Right hindlimb (tissue), 1 donor: ENCODE measurements at regions not wholly inside any gene's neighbourhood (a gene's known extent, or its start where the extent isn't known, plus 50 kb on each side); places are given as distances from the start of the nearest gene placed in this dataset.

ENCODE experiments used
- DNase-seq: peaks from one replicate; pipeline ENCODE4 v3.0.0-alpha.2; 2018

DNA sequence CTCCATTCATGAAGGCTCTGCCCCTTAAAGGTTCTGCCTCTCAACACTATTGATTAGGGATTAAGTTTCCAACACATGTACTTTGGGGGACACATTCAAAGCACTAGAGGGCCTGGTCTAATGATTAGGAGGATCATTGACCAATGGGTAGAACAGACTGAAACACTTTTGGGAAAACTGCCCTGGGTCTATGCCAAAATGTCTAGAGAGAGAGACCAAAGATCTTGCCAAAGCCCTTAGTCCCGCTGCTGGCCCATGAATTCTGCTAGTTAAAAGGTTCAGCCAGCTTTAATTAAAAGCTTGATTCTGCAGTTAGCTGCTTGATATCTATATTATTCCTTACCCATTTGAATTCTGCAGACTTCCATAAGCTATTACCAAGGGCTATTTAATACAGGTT, 613.2 kb downstream of the SLC4A3 start:
- DNase-seq: no peak

DNA sequence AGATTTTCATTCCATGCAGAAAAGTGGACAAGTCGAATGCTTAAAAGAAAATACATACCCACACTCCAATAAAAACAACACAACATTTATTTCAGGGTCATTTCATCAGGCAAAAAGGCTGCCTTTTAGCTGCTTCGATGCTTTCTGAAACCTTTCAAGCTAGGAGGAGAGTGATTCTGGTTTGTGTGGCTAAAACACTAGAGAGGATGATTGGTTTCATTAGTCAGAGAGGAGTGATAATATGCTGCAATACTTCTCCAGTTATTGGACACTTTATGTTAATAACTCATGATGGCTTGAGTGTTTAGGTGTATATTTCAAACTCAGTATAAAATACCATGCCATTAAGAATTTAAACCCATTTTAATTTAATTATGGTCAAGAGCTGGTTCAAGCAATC, 614.0 kb downstream of the SLC4A3 start:
- no peak for DNase-seq

DNA sequence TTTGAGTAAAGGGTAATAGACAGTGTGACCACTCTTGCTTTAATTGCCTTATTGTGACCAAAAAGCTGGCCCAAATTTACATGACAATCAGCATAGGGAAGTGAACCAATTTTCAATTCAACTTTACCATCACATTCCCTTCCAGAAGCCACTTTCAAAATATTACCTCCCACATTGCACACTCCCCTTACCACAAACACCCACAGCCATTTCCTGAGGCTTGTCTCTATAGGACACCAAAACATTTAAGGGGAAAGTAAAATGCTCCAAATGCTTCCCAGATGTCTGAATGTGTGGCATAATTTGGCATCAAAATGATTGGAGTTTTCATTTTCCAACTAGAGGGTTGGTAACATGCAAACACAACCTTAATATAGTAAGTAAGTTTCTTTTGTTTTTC, 616.1 kb downstream of the SLC4A3 start:
- no peak for DNase-seq

DNA sequence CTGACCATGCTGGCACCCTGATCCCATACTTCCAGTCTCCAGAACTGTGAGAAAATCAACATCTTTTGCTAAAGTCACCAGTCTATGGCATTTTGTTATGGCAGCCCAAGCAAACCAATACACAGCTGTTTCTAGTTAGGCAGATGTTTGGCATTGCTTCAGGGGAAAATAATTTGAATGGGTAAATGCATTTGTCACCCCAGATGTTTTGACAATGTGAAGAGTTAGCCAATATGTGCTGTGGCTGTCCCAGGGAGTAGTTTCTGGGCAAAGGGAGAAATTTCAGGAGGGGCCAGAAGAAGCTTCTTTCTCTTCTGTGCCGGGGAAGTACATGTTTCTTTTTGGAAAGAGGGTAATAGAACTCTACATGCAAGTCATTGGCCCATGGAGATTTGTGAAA, 619.0 kb downstream of the SLC4A3 start:
- DNase-seq: no peak

DNA sequence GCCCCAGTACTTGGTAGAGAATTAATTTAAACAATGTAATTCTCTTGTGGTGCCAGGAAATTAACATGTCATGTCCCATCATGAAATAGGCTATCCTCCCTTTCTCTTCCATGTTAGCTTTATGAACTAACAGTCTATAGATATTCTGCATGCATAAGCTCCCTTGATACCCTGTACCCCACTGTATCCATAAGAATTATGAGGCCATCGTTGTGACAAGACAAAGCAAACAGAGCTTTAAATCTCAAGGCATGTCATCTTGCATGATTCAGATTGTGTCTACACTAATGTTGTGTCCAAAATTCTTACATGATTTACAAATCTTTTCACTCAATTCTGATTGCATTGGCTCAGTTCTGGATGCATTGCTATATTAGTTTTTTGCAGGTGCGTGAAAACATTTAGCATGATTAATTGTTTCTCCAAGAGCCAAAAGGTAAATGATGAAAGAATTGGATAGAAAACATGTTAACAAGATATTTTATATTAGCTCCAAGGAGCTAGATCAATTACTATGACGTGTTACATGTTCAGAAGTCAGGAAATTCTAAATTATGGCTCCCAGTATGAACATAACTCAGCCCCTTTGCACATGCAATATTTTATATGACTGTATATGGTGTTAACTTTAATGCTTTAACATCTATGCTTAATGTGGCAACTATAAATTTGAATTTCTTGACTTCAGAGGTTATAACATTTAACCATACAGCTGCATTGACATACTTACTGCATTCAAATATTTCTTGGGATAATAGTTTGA, 620.3 kb downstream of the SLC4A3 start:
- no peak for DNase-seq

DNA sequence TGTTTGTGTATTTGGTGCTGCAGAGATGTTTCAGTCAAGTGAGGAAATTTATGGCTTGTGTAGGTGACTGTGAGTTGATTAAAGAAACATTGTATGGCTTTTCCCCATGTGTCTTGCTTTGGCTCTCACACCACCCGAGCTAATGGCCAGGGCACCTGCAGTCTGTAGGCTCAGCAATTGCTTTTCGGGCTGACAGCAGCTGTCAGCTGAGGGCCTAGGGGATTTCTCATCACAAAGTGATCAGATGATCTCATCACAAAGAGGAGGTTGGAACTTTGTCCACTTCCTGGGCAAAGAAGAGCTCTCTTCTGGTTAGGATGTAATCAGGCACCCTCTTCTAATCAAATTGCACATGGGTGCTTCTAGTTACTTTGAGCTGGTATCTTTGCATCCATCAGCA, 632.2 kb downstream of the SLC4A3 start:
- no peak for DNase-seq

DNA sequence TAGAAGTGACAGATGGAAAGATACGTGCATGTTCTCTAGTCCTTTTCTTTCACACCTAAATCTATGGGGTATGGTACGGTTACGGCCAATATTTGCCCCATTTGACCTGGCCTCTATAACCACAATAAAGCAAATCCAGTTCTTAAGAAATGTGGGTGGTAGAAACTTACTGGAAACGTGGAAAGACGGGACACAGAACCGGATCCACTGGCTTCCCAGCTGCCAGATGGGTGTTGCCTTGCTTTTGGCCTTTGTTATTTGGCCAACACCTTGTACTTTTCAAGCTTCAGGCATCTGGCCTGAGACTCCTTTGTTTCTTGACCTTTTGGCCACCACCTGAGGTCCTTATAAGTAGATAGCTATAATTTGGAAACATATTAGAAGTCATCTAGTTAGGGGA, 635.9 kb downstream of the SLC4A3 start:
- DNase-seq: no peak

DNA sequence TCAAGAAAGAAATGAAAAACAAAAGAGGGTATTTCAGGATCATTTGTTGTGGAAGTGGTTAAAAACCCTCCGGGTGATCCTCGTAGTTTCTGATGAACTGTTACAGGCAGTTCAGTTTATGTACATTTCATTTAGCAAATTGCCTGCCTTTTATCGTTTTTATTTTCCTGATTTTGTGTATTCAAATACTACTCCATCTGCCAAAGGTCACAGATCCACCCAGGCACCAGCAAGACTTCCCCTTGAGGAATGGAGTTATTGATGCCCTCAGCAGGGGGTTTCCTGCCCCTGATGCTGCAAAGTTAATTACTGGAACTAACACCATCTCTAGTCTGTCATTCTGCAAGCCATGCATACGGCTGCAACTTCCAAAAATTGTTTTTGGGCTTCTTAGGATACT, 641.9 kb downstream of the SLC4A3 start:
- no peak for DNase-seq

DNA sequence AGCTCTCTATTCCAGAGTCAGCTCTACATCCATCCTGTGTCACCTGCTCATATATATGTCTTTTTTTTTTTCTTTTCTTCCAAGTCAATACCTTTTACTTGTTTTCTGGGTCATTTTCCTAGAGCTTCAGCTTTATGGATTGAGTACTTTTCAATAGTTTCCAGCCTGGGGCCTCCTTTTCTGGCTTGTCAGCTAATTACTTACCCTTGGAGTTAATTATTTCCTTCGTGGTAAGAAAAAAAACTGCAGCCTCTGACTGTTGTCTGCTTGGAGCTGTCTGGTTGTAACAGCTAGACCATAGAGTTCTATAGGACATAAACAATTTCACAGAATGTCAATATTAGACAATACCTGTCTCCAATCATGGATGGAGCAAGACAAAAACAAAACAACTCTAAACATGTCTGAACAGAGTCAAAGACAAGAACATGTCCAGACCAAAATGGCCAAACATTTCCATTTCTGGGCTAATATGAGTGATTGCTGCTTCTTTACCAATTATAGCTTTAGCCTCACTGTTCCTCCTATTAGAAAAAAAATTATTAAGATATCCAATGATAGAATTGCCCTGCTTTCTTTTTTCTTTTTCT, 643.1 kb downstream of the SLC4A3 start:
- DNase-seq: no peak

DNA sequence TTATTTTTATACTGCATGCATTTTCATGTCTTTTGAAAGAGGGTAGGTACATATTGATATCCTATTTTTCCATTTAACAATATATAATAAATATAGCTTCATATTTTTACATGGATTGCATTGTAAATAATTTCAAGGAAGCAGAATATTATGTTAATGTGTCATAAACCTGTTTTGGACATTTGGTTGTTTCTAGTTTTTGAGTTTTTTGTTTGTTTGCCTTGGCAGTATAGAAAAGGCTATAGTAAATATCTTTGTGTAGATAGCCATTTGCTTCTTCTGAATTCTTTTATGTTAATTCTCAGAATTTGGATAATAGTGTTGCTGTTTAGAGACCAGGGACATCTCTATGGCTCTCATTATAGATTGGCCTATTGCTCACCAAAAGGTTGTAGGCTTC, 645.2 kb downstream of the SLC4A3 start:
- DNase-seq: no peak

DNA sequence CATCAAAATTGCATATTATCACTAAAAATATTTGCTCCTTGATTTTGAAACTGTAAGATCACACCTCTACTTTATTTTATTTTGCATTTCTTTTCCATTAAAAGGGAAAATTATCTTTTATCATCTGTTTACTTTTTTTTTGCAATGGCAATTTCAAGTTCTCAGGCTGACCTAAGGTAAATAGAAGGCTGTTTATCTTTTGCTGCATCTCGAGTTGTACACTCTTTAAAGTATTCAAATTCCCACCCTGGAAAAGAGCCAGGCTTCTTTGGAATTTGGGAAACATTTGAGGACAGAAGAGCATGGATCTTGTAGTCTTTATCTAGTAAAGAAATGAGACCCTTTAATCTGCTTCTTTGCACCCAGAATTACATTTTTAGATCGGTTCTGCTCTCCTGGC, 645.7 kb downstream of the SLC4A3 start:
- DNase-seq: no peak

DNA sequence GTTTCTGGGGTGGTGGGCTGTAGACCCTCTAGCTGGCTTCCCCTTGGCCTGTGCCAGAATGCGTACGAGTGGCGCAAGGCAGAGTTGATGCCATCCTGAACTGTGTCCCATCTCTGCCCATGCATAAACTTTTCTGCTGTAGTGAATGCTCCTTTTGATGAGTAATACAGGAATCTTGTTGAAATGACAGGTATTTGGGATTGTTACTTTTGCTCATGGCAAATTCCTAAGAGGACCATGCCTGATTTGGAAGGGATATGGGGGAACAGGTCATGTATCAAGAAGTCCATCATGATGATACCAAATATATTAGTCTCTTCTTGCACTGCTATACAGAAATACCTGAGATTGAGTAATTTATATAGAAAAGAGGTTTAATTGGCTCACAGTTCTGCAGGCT, 648.0 kb downstream of the SLC4A3 start:
- no peak for DNase-seq

DNA sequence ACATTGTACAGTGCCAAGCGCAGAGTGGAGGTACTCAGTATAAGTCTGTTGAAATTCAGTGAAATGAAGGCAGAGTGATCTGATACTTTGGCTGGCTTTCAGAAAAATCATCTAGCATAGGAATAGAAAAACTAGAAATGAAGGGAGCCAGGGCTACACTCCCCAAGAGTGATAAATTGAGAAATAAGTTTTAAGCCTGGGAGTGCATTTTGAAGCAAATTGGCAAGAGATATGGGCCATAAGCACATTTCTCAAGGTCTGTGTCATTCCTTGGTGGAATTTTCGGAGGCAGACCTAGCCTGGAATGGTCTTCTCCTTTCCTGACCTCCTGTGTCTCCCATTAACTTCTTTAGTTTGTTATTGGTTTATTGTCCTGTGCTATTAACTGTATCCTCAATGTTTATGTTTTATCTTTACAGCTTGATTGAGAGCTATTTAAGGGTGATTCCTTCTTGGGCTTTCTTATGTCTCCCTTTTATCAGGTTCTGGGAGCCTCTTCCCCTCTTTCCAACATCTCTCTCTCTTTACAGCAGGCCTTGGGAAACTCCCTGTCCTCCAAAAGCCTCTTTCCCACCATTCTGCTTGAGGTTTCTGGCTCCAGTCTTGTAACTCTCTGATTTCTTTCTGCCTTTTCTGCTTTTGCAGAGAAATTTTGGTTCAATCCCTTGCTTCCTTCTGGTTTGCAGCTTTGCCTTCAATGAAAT, 649.5 kb downstream of the SLC4A3 start:
- DNase-seq: no peak

DNA sequence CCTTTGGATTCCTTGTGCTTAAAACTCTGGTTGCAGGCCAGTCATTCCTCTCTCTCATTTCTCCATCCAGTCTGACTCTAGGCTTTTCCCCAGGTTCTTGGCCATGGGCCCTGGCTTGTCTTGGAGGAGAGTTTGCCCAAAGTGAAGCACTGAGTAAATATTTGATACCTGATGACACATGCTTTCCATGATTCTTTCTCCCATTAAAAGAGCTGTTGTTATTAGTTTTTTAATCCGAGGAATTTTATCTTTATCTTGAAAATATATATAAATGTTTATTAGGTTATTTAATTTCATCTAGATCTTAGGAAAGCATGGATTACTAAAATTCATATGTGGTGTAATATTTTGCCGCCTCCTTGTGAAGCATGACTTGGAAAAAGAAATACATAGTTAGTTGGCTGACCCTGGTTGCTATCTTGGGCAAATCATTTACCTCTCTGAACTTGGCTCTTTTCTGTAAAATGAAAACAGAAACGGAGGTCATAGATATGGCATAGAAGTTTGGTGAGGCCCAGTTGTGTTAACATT, 650.1 kb downstream of the SLC4A3 start:
- peak; percentile 89 for DNase-seq

DNA sequence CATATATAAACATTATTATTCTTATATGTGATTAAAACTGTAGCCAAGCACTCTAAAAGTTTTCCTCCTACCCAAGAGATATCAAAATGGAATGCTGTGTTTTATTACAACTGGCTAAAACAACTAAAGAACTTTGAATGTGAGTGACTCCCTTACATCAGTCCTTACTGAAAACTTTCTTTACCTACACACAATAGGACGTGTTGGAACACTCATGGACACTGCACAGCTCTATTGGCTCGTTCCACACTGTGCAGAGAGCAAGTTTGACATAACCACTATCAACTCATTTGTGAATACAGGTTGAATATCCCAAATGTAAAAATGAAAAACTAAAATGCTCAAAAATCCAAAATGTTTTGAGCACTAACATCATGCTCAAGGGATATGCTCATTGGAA, 650.6 kb downstream of the SLC4A3 start:
- DNase-seq: peak; percentile 28

DNA sequence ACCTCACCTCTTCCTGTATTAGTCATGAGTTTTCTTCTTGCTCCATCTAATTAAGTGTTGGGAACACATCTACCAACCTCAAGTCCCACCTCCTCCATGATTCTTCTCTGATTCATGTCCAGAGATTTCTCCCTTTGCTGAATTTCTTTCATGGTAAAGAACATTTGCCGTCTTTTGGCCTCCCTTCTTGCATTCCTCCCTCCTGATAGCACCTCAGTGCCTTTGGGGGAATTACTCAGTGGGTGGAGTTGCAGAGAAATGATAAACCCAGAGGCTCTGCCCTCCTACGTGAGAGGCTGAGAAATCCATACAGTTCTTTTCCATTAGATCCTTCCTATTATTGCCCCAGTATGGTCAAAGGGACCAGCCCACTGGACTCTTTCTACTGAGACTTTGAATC, 651.9 kb downstream of the SLC4A3 start:
- no peak for DNase-seq

DNA sequence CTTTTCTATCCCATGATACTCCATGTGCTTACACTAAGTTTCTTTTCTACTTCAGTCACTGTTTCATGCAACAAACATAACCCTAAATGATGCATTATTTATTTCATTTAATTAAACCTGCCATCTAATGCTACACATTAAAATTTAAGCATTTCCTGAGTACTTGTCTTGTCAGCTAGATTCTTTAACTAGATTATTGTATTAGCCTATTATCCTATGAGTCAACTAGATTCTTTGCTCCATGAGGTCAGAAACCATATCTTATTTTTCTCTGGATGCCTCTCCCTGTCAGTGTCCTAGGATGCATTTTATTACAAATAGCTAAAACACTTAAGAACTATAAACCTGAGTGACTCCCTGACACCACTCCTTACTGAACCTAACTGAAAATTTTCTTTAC, 652.4 kb downstream of the SLC4A3 start:
- no peak for DNase-seq

DNA sequence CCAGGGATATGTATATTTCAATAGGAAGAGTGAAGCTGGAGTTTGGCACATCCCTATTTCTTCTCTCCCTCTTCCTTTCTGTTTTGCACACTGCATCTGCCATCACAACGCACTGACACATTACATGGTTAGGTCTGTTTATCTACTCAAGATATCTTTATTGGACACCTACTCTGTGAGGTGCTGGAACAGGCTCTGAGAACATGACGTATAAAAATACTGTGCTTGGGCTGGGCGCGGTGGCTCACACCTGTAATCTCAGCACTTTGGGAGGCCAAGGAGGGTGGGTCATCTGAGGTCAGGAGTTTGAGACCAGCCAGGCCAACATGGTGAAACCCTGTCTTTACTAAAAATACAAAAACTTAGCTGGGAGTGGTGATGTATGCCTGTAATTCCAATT, 653.3 kb downstream of the SLC4A3 start:
- DNase-seq: no peak

DNA sequence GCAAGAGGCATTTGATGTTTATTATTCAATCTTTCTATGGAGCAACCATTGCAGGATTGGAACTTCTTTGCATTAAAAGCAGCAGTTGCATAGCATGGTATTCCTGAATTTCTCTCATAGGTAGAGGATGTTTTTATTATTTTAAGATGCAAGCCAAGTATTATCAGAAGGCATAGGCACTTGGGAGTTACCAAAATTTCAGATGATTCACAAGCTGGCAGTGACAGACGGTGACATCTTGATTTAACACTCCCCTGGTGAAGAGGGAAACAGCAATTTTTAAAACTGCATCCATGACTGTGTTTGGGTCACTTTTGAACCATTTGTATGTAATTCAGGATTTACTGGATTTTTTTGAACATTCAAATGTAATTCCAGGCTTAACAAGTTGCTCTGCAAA, 654.3 kb downstream of the SLC4A3 start:
- no peak for DNase-seq

DNA sequence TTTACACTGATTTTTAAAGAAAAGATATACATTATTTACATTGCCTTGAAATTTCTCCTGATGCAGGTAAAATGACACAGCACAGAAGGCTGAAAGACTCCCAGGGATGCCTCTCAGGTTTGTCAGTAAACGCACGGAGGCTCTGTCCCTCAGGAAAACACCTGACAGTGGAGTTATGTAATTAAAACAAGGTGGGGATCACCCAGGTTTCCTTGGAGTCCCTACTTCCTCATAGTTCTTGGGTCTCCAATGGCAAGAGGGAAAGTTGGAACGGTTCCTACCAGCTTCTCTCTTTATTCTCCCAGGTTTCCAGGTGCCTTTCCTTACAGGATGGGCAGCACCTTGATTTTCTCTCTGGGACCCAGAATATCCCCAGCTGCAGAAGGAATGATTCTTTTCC, 654.8 kb downstream of the SLC4A3 start:
- DNase-seq: no peak

DNA sequence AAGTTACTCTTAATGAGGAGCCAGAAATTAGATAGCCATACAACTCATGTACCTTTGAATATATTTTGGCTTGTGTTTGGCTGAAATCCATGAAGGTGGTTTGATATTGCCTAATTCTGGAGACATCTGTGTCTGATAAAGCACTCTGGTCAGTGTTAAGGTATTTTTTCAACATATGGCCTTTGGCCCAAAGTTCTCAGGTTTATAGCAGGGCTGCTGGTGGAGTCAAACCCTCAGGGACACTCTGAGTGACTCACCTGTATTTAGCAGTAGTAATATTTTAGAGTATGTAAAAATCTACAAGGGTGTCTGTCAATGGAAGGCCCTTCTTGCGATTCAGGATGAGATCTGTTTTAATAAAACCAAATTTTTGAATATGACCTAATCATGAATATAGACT, 666.5 kb downstream of the SLC4A3 start:
- DNase-seq: no peak

DNA sequence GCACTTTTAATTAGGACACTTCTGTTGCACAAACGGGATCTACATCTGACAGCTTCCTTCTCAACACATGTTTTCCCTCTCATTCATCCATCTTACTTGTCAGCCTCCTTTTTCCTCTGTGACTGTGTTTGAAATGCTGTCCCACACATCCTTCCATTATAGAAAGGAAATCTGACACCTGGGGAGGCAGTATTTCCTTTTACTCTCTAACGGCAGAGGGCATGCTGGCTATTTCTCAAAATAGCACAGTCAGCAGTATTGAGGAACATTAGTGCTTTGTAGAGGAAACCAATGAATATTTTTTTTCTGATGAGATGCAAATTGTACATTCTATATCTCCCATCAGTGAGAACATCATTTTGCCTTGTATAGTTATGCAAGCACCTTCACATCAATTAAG, 668.7 kb downstream of the SLC4A3 start:
- no peak for DNase-seq

DNA sequence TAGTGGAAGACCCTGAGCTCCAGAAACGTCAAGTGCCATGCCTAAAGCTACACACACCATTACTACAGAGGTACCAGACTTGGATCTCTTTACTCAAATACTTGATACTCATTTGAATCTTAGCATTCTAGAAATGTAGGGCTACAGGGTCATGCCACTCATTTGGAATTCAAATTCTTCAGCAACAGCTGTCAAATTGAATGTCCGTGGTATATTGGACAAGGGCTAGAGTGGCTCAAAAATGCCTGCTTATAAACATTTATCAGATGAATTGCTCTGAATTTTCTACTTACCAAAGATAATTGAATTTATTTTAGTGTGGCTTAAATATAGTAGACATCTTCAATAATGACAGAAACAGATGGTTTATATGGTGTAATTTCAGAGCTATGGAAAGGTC, 669.7 kb downstream of the SLC4A3 start:
- no peak for DNase-seq

DNA sequence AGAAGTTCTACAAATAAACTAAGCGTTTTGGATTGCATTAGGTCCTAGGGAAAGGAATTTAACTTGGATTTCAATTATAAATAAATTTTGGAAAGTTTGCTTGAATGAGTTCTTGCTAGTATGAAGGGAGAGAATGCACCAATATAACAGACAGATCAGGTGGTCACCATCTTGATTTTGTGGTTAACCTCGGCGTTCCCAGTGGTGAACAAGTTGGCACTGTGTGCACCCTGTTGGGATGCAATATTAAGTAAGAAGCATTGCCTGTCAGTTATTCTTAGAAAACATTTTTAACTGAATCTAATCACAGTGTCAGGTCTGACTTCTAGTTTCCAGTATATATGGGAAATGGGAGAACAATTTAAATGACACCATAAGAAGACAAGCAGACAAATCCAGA, 673.4 kb downstream of the SLC4A3 start:
- DNase-seq: no peak
